KOPT-K1 (cell line): ENCODE measurements at regions not wholly inside any gene's neighbourhood (a gene's known extent, or its start where the extent isn't known, plus 50 kb on each side); places are given as distances from the start of the nearest gene placed in this dataset.

Experiments
- H3K27ac ChIP-seq: fragments of 200-600 bp; sonication (generic); 2 replicates; pipeline ENCODE4 v1.5.1; 2016; ENCODE audit warnings: antibody characterized with exemption, mild to moderate bottlenecking, low read depth, low read length; ENCODE audit not compliant: poor library complexity, severe bottlenecking
- H3K36me3 ChIP-seq: fragments of 200-600 bp; sonication (generic); 2 replicates; pipeline ENCODE4 v1.5.1; 2017; ENCODE audit warnings: antibody characterized with exemption, mild to moderate bottlenecking, low read length, moderate library complexity; ENCODE audit not compliant: insufficient read depth
- H3K9me3 ChIP-seq: fragments of 200-600 bp; sonication (generic); 2 replicates; pipeline ENCODE4 v1.5.1; 2017; ENCODE audit warnings: antibody characterized with exemption, low read length, mild to moderate bottlenecking; ENCODE audit not compliant: insufficient read depth, poor library complexity, severe bottlenecking

GRCh38 chr5:4007001-4007400 is 411.4 kb downstream of the IRX1 start:
- Histone ChIP-seq H3K36me3 (no peaks in the 10 kb centered on the region), H3K9me3 (no peaks in the 10 kb centered on the region), H3K27ac (no peak overlapping the region)

- Histone ChIP-seq H3K9me3 (no peaks in the 10 kb centered on the region), H3K27ac (no peak overlapping the region), H3K36me3 (no peaks in the 10 kb centered on the region)
Measured at GRCh38 chr5:4011943-4012342, 416.3 kb downstream of the IRX1 start.

GRCh38 chr5:4013106-4013898 is 417.7 kb downstream of the IRX1 start:
- no peak overlapping the region for H3K27ac ChIP-seq
- no peaks in the 10 kb centered on the region for H3K9me3 ChIP-seq

GRCh38 chr5:4015709-4016108 is 420.1 kb downstream of the IRX1 start:
- Histone ChIP-seq H3K36me3 (no peaks in the 10 kb centered on the region), H3K9me3 (no peaks in the 10 kb centered on the region), H3K27ac (no peak overlapping the region)

More at GRCh38 chr5:4013106-4013898, 417.7 kb downstream of the IRX1 start:
- no peaks in the 10 kb centered on the region for H3K36me3 ChIP-seq

GRCh38 chr5:4017076-4017803 is 421.6 kb downstream of the IRX1 start:
- H3K36me3 ChIP-seq: no peaks in the 10 kb centered on the region
- H3K9me3 ChIP-seq: no peaks in the 10 kb centered on the region
- H3K27ac ChIP-seq: no peak overlapping the region

- Histone ChIP-seq H3K27ac (no peak overlapping the region), H3K36me3 (no peaks in the 10 kb centered on the region), H3K9me3 (no peaks in the 10 kb centered on the region)
Measured at GRCh38 chr5:4018007-4018406, 422.4 kb downstream of the IRX1 start.

- Histone ChIP-seq H3K36me3 (no peaks in the 10 kb centered on the region), H3K27ac (no peak overlapping the region), H3K9me3 (no peaks in the 10 kb centered on the region)
Measured at GRCh38 chr5:4019009-4019769, 423.6 kb downstream of the IRX1 start.

- no peak overlapping the region for H3K27ac ChIP-seq
- no peaks in the 10 kb centered on the region for H3K9me3 ChIP-seq
- no peaks in the 10 kb centered on the region for H3K36me3 ChIP-seq
Measured at GRCh38 chr5:4019841-4020240, 424.2 kb downstream of the IRX1 start.

- H3K9me3 ChIP-seq: no peaks in the 10 kb centered on the region
- H3K36me3 ChIP-seq: no peaks in the 10 kb centered on the region
- H3K27ac ChIP-seq: no peak overlapping the region
Measured at GRCh38 chr5:4020400-4020799, 424.8 kb downstream of the IRX1 start.

GRCh38 chr5:4022056-4022670 is 426.5 kb downstream of the IRX1 start:
- no peak overlapping the region for H3K27ac ChIP-seq
- H3K36me3 ChIP-seq: no peaks in the 10 kb centered on the region

GRCh38 chr5:4023091-4023752 is 427.6 kb downstream of the IRX1 start:
- Histone ChIP-seq H3K9me3 (no peaks in the 10 kb centered on the region), H3K27ac (no peak overlapping the region), H3K36me3 (no peaks in the 10 kb centered on the region)

More at GRCh38 chr5:4022056-4022670, 426.5 kb downstream of the IRX1 start:
- H3K9me3 ChIP-seq: no peaks in the 10 kb centered on the region

GRCh38 chr5:4023753-4024335 is 428.2 kb downstream of the IRX1 start:
- Histone ChIP-seq H3K36me3 (no peaks in the 10 kb centered on the region), H3K27ac (no peak overlapping the region), H3K9me3 (no peaks in the 10 kb centered on the region)

GRCh38 chr5:4027088-4027734 is 431.6 kb downstream of the IRX1 start:
- Histone ChIP-seq H3K36me3 (no peaks in the 10 kb centered on the region), H3K9me3 (no peaks in the 10 kb centered on the region), H3K27ac (no peak overlapping the region)

- no peaks in the 10 kb centered on the region for H3K9me3 ChIP-seq
- no peak overlapping the region for H3K27ac ChIP-seq
- H3K36me3 ChIP-seq: no peaks in the 10 kb centered on the region
Measured at GRCh38 chr5:4028384-4028783, 432.8 kb downstream of the IRX1 start.
